HL-60 (cell line): ENCODE measurements at regions not wholly inside any gene's neighbourhood (a gene's known extent, or its start where the extent isn't known, plus 50 kb on each side); places are given as distances from the start of the nearest gene placed in this dataset.

Source experiments
- DNase-seq, 2 experiments: peaks; one replicate each; pipeline ENCODE4 v3.0.0-alpha.2; 2010 to 2020; ENCODE audit warnings: low read depth in 1 of 2, low spot score in 1 of 2
- H3K27ac ChIP-seq: fragments of 250-450 bp; sonication (Bioruptor Pico); replicated peaks from 2 replicates; pipeline ENCODE4 v1.5.1; 2020; ENCODE audit warnings: mild to moderate bottlenecking, moderate library complexity
- H3K27me3 ChIP-seq: fragments of 250-450 bp; sonication (Bioruptor Pico); 2 replicates; pipeline ENCODE4 v1.5.1; 2021; ENCODE audit warnings: mild to moderate bottlenecking, moderate library complexity; ENCODE audit not compliant: insufficient read depth, poor library complexity, severe bottlenecking
- H3K4me3 ChIP-seq: replicated peaks from 2 replicates; pipeline ENCODE4 v1.5.1; 2011; ENCODE audit warnings: mild to moderate bottlenecking, control low read depth, low read length; ENCODE audit not compliant: insufficient read depth
- CTCF ChIP-seq: IDR thresholded peaks from one replicate; pipeline ENCODE4 v1.5.1; 2011; ENCODE audit warnings: low read length, control low read depth, inconsistent platforms; ENCODE audit not compliant: insufficient read depth
- GABPA ChIP-seq: IDR thresholded peaks from 2 replicates; pipeline ENCODE4 v1.6.1; 2012; ENCODE audit warnings: low read depth
- POLR2AphosphoS5 ChIP-seq: IDR thresholded peaks from 2 replicates; pipeline ENCODE4 v1.6.1; 2012; ENCODE audit warnings: low read depth
- REST ChIP-seq: IDR thresholded peaks from 2 replicates; pipeline ENCODE4 v1.6.1; 2012; ENCODE audit warnings: low read depth; ENCODE audit not compliant: insufficient replicate concordance
- SPI1 ChIP-seq: IDR thresholded peaks from 2 replicates; pipeline ENCODE4 v1.6.1; 2012; ENCODE audit warnings: low read depth, mild to moderate bottlenecking, borderline replicate concordance

DNA sequence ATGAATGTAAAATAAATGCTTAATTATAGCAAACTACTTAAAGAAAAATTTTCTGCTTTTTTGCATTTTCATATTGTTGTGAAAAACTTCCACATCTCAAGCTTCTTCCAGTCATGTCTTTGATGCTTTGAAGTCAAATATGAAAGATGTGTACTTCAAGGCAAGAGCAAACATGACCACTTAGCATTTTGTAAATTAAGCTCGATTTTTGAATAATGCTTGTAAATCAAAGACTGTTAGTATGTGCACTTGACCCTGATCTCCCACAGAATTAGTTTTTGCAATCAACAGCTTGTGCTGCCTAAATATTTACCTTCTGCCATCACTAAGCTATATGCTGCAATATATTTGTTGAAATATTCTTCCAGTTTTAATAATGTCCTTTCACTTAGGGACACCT is 486.1 kb upstream of the ID2 start:
- Histone ChIP-seq H3K4me3 (no peak overlapping the region), H3K27me3 (no peaks in the 10 kb centered on the region), H3K27ac (no peak overlapping the region)
- no peak for DNase-seq
- TF ChIP-seq GABPA = no peak
- TF ChIP-seq CTCF = no peak
- TF ChIP-seq REST = no peak
- no peak for TF ChIP-seq SPI1
- no peak for TF ChIP-seq POLR2AphosphoS5

DNA sequence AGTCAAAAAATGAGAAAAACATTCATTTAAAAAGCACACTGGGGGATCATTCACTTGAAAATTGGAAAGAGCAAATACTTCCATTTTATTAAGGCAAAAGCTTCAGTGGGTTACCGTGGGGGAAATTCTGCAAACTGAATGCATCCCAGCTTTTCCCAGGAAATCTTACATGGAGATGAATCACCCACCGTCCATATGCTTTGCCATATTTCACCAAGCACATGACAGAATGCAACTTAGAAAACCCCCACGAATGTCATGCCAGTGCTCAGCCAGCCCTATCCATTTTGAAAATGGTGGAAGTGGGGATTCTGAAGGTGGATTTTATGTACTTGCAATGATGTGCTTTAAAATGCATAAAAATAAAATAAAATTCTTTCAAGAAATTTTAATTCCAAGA is 485.5 kb upstream of the ID2 start:
- H3K27ac ChIP-seq = no peak overlapping the region
- no peak for TF ChIP-seq GABPA
- TF ChIP-seq POLR2AphosphoS5 = no peak
- TF ChIP-seq SPI1 = no peak
- TF ChIP-seq REST = no peak
- TF ChIP-seq CTCF = no peak
- no peak for DNase-seq
- no peaks in the 10 kb centered on the region for H3K27me3 ChIP-seq
- H3K4me3 ChIP-seq = no peak overlapping the region

- no peak overlapping the region for H3K4me3 ChIP-seq
- no peaks in the 10 kb centered on the region for H3K27me3 ChIP-seq
- no peak for TF ChIP-seq POLR2AphosphoS5
- TF ChIP-seq REST = no peak
- no peak for TF ChIP-seq CTCF
- TF ChIP-seq GABPA = no peak
- no peak for TF ChIP-seq SPI1
- no peak for DNase-seq
- no peak overlapping the region for H3K27ac ChIP-seq
Measured at GRCh38 chr2:8197101-8197500, 484.8 kb upstream of the ID2 start.
